CD4-positive, alpha-beta T cell treated with Interleukin-15 for 1 hour (primary cell): ENCODE measurements at regions not wholly inside any gene's neighbourhood (a gene's known extent, or its start where the extent isn't known, plus 50 kb on each side); places are given as distances from the start of the nearest gene placed in this dataset.

Experiments used
- DNase-seq: peaks from one replicate; pipeline ENCODE4 v3.0.0-alpha.2; 2020

- no peak for DNase-seq
These were observed 715.3 kb upstream of the WWC1 start for GRCh38 chr5:167576126-167576525.

GRCh38 chr5:167576897-167577296 lies 714.5 kb upstream of the WWC1 start:
- no peak for DNase-seq

DNA sequence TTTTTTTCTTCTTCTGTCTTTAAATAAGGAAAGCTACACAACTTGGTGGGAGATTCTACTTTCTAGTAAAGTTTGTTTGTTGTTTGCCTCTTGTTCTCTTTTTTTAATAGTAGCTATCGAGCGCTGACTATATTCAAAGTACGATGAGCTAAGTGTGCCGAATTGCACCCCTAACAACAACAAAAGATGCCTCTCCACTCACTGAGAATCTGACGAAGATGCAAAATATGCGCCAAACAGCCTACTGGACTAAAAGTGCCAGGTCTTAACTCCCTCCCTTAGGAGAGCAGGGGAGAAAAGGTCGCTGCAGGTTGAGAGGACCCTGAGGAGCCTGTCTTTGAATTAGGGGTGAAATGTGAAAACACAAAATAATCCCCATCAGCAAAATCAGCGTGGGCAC lies 713.8 kb upstream of the WWC1 start:
- no peak for DNase-seq

DNA sequence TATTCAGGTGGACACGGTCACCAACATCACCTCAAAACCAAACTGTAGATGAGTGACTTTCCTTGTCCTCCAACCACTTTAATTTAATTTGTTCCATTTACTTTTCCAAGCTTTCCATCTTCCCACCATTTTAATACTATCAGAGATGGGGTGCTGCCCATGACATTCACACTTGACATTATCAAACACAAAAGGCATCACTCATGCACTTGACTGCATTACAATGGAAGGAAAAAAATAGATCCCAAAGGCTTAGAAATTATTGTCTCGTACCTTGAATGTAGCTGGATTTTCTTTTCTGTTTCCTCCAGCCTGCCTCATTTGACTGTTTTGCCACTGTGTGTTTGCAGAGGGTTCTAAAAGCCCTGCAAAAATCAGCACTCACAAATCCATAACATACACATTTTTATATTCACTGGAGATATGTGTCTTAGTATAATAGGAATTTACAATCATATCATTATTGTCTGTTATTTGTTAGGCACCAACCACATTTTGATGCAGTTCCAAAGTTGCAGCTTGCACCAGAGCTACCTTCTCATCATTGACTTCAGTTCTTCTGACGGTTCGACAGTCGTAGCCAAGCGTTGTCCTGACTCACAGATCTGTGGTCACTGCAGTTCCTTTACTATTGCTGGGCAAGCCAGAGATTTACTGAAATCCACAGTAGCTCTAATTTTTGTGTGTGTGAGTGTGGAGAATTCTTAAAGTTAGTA lies 712.3 kb upstream of the WWC1 start:
- DNase-seq = no peak

GRCh38 chr5:167579693-167580055 lies 711.8 kb upstream of the WWC1 start:
- DNase-seq = no peak

DNA sequence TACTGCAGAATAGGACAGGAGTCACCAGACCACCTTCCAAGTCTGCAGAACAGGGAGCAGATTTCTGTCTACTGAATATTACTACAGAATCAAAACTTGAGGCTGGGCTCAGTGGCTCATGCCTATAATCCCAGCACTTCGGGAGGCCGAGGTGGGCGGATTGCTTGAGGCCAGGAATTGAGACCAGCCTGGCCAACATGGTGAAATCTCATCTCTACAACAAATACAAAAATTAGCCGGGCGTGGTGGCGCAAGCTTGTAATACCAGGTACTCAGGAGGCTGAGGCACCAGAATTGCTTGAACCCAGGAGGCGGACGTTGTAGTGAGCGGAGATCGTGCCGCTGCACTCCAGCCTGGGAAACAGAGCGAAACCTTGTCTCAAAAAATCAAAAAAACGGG lies 710.8 kb upstream of the WWC1 start:
- DNase-seq = no peak

GRCh38 chr5:167582283-167582682 lies 709.2 kb upstream of the WWC1 start:
- no peak for DNase-seq

GRCh38 chr5:167582886-167583285 lies 708.6 kb upstream of the WWC1 start:
- DNase-seq = no peak

- DNase-seq = no peak
These were observed 706.3 kb upstream of the WWC1 start for GRCh38 chr5:167585184-167585583.

- no peak for DNase-seq
These were observed 703.5 kb upstream of the WWC1 start for GRCh38 chr5:167587772-167588437.

DNA sequence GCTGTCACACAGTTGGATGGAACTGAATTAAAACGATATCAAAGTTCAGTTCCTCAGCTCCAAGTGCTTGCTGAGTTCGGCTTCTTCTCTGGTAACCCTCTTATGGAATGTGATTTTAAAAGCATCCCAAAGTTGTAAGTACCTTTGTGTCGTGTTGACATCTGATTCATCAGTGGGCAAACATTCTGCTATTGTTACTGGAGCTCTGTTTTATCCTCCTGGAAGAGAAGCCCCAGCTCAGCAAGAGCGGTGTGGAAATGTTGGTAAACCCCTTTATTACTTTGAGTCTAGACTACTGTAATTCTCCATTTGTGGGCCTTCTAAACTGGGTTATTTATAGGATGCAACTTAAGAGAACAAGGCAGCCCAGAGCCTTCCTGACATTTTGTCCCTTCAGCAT lies 699.3 kb upstream of the WWC1 start:
- no peak for DNase-seq

DNA sequence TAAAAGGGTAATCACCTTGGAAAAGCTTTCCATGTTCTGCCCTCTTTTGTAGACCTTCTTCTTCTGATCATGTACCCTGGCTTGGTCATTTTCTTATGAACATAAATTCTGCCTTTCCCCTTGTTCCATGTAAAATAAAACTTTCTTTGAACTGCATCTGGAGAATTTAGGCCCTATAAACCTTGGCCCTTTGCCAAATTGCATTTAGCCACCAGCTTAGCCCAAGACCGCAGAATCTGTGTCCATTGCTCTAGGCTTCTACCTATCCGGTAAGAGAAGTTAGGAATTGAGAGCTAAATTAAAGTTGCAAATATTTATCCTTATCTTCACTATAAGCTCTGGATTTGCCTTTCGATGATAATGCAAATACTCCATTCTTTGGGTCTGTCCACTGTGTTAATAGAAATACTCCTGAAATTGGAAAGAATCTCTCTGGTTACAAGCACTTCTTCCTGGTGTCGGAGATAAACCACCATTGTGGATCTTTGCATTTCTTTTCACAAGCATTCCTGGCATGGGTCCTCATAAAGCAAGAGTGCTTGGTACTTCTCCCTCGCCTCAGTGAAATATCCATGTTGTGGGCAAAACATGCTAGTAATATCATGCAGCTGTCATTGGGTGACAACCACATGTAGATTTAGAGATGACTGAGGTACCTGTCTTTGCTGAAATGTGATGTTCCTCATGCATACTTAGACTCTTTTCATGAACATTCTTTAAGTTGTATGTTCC lies 698.0 kb upstream of the WWC1 start:
- DNase-seq = no peak

DNA sequence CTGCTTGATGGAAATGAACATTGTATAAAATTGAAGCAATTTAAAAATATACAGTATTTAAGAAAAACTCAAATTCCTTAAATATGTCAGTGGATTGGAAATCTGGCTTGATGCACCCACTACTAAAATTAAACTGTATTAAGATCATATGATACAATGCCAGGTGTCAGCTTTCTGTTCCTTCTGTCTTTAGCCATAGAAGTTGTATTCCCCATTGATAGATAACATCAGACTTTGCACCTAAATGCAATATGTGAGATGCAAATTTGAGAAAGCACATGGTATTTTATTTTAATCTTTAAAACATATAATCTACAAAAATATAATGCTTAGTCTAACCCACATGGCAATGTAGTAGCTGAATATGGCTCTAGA lies 697.4 kb upstream of the WWC1 start:
- no peak for DNase-seq

- no peak for DNase-seq
These were observed 696.7 kb upstream of the WWC1 start for GRCh38 chr5:167594750-167595149.

DNA sequence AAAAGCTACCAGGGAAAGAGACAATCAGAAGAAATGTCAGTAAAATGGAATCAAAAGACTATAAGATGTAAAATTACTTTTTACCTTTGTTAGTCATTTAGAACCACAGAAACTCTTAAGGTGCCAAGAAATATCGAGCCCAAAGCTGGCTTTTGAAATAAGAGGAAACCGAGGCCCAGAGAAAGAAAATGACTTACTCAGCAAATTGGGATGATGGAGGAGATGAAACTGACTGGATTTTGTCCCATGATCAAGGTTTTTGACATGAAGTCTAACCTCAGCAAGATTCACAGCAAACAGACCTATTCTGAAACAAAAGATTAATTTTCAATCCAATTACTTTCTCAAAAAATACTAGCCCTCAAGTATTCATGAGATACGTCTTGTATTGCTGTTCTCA lies 696.2 kb upstream of the WWC1 start:
- no peak for DNase-seq

DNA sequence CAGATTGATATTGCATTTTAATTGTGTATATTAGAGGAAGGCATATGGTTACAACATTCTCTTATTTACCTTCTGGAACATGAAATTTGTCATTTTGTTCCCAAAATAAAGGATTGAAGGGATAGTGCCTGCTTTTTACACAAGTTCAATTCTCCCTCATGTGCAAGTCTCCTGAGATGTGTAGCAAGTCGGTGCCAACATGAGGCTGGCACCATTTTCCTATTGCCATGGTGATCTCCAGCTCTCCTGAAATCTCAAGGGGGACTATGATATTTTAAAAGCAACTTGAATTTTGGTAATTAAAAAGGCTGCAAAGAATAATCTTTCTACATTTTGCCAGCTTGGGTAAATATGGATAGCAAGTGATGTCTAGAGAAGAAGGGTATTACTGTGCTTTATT lies 693.3 kb upstream of the WWC1 start:
- DNase-seq = no peak

DNA sequence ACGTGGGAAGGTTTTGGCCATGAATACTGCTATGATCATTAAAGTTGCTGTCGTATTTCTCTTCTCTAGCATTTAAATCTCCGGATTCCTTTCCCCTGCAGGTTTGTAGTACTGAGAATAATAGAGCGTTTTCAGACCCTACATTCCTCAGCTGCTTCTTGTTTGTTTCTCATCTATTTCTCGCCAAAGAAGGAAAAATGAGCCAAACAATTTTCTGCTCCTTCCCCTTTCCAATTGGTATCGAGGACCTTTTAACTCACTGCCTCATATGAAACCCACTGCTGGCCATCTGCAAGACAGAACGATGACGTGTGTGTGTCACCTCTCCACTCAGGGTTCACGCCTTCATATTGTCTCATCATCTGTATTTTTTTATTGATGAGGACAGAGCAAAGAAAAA lies 689.4 kb upstream of the WWC1 start:
- no peak for DNase-seq

GRCh38 chr5:167603135-167603534 lies 688.3 kb upstream of the WWC1 start:
- no peak for DNase-seq

- DNase-seq = no peak
These were observed 682.8 kb upstream of the WWC1 start for GRCh38 chr5:167608390-167609272.

- DNase-seq = no peak
These were observed 677.0 kb upstream of the WWC1 start for GRCh38 chr5:167614294-167615021.

DNA sequence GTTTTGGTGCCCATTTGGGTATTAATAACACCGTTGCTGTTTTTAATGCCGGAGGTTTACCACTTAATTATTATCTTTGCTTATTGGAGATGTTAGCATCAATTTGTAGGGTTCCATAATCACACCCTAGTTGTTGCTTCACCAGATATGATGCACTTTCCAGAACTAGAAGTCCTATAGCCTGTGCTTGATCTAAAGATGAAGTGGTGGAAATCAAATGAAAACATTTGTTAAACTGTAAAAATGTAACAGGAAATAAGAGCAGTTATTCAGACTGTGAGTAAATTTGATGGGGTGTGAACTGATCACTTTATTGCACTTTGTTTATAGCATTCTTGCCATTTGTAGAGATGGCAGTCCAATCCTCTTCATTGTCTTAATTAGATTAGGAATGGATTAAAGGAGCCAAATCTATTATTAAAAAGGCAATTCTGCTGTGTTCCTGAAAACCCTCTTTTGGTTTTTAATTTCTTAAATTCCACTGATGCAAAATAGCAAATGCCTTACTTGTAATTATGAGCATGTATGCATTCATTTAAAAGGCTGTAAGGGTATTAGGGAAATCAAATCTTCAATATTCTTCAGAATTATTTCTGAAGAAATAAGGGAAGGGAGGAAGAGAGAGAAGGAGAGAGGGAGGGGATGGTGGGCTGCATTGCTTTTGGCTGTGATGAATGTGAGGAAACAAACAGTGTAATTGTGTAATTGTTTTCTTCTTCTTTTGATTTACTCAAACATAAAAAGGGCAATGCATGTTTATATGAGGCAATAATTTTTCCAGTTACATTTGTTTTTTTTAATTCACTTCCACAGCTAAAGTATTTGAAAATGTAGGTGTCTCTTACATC lies 675.2 kb upstream of the WWC1 start:
- DNase-seq = no peak

GRCh38 chr5:167623354-167623753 lies 668.1 kb upstream of the WWC1 start:
- no peak for DNase-seq
